SIG-M5 (cell line): ENCODE measurements at regions not wholly inside any gene's neighbourhood (a gene's known extent, or its start where the extent isn't known, plus 50 kb on each side); places are given as distances from the start of the nearest gene placed in this dataset.

Source experiments
- DNase-seq: peaks from one replicate; lab custom pipeline; 2025; lab: John Stamatoyannopoulos, UW

DNA sequence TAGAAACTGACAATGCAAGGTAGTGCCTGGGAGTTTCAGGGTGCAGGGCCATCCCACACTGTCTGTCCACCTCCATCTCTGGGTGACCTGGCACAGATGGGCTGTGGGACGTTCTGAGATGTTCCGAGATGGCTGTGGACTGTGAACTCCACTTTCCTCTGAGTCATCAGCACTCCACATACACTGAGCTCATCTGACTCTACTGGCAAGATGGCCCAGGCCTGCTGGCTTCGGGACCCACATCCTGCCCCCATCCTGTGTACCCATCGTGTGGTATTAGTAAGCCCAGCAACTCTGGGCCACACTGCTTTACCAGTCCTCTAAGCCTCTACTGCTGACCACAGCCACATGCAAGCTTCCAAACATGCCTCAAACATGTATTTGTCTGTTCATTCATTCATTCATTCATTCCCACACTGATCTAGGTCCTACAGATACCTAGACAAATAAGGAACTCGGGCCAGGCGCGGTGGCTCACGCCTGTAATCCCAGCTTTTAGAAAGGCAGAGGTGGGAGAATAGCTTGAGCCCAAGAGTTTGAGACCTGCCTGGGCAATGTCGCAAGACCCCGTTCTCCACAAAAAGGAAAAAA is 124.8 kb upstream of the CXCR4 start:
- no peak for DNase-seq

DNA sequence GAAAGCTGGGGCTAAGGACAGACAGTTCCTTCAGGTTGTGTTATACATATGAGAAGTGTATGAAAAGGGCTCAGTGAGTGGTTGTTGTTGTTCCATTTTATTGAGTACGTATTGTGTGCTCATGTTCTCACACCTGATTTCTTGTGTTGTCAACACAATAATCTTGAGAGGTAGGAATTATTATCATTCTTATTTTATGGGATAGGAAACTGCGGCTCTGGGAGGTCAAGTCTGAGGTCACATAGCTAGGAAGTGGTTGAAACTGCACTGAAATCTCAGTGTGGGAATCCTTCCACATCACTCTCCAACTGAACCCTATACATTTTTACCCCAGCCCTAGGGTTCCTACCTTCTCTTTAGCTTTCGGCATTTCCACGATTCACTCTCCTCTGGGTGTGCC is 124.2 kb upstream of the CXCR4 start:
- DNase-seq, result no peak

DNA sequence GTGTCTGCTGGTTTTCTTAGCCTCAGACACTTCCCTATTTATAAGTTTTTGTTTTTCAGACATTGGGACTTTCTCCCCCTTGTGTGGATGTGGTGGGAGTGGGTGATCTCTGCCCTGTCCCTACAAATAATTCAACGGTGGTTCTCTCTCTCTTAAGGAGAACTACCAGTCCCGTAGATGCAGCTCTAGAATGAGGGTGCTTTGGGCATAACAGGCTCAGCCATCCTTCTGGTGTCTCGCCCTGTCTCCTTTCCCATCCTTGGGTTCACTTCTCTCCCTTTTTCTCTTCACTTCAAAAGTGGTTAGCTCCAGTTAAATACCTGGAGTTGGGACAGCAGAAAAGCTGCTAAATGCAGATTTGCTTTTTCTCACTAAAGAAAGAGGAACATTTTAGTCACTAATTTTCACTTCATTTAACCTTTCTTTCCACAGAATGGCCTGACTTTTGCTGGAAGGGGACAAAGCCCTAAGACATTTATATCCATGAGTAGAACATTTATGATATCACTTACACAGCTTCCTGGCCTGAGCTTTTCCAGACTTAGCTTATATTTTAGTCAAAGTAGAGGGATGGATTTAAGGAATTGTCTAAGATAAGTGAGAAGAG is 121.2 kb upstream of the CXCR4 start:
- DNase-seq, result no peak

DNA sequence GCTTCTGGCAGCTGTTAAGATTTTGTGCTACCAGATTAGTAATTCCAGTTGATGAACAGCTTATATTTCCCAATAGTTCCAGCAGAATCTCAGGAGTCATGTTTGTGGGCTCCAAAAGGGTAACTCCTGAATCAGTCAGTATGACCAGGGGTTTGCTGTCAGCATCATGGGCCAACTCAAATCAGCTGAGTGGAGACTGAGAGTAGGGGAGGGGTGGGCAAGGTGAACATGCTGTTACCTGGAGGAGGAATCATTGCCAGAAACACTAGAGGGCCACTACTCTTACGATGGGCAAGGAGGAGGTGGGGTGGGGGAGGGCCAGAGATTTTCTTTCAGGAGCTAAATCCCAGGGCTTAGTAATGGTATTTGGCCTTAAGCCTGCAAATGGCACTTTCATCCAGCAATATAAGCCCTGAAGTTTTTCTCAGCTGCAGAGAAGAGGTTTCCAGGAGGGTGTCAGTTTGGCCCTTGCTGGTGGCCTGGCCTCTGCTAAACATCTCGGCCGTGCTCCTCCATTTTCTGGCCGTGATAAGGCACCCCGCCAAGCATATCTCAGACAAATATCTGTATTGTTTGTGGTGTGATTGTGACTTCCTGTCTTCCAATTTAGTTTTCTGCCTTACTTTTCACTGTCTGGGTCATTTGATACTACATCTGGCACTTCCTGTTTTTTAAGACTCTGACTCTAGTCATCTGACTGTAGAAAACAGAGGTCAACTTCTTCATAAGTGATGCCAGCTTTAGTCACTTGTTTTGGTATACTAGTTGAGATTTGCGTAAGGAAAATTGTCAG is 120.5 kb upstream of the CXCR4 start:
- DNase-seq, result peak; percentile 87

DNA sequence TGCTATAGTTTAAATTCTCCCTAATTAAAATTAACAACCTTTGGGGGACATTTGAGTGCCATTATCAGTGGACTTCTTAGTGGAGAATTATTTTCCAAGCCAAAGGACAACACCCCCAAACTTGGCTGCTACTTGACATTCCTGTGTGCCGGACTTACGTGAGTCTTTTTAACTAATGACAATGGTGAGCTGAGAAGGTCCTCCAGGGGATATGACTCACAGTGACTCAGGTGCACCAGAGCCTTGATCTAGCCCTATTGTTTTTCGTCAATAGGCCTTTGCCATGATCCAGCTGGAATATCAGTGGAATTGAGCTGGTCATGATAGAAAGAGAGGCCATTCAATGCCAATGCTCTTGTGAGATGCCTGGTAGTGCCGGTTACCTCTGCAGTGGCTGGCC is 118.1 kb upstream of the CXCR4 start:
- DNase-seq, result no peak

DNA sequence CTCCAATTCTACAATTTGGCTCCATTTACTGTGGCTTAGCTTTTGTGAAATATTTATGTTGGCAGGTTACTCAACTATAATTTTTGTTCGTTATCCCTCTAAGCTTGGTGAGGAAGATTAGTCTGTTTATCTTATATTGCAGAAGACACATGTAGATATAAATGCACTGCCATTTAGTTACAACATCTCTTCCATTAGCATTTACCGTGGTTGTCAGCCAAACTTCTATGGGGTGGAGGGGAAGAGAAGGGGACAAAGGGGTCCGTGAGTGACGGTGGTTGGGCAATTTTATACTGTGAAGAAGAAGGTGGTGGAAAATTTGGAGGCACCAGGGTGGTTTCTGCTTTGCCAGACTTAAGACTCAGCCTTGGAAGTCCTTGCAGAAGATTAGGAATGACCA is 117.6 kb upstream of the CXCR4 start:
- DNase-seq, result no peak

DNA sequence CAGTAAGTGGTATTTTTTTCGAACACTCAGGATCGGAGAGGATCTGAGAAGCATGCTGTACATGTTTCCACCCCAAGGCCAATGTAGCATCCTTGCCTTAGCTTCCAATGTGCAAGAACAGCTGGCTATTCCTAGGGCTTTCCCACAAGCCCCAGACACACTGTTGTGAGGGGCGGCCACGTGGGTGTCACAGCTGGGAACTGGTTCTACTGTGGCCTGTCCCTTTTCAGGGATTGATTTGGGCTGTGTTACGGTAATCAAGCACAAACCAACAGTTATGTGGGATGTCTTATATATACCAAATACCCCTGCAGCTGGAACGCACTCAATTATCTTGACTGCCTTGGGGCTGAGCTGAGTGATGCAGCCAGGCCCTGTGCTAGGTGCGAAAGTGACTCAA is 116.3 kb upstream of the CXCR4 start:
- DNase-seq, result no peak

DNA sequence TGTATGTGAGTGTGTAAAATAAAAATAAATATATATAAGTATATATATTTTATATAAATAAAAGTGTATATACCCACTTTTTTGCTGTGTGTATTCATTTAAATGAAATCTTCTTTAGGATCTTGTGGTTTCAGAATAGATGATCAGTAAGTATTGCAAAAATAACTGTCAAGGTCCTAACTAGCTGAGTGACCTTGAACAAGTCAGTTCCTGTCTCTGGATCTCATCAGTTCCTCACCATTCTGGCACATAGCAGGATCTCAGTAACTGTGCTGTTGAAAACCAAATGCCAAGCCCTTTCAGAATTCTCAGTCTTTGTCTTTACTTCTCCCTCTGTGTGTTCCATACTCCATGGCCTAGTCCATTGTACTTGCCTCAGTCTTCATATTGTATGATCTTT is 115.3 kb upstream of the CXCR4 start:
- DNase-seq, result no peak

DNA sequence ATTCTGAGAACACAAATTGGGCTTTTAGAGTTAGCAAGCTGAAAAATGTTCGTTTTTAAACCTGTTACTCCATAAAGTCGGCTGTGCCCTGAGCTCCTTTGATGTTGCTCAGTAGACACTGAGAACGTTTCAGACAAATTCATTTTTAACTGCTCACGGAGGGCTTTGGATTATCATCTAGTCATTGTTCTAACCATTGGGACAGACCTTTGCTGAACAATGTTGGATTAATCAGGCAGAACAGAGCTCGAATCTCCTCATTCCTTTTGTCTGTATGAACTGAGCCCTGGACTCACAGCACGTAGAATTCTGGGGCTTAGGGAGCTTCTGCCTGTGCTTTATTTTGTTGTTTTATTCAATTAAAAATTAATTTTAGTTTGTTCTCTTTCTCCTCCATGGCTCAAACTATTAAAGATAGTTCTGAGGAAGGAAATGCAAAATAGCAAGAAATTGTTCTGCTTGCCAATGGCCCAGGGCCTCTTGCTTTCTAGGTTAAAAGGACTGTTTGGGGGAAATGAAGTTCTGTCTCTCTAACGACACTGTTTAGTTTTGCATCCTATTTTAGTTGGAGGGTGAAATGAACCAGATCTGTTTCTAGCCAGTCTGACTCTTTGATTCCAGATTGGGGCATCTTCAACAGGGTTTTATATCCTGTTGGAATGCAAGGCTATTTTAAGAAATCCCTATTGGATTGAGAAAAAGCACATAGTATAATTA is 114.7 kb upstream of the CXCR4 start:
- DNase-seq, result no peak

DNA sequence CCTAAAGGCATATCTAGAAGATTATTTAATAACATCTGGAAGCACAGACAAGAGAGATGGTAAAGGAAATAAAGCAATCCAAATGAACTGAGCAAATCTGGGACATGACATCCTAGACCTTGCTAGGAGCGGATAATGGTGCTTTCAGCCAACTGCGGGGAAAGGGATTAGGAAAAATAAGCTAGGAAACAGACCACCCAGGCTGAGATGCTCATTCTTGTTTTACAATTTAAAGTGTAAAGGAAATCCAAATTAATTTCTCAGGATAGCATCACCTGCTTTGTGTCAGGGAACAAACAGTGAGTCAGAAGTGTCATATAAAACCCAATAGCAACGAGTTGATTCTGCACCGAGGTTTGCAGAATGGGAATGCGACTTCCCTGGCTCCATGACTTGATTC is 112.5 kb upstream of the CXCR4 start:
- DNase-seq, result no peak

DNA sequence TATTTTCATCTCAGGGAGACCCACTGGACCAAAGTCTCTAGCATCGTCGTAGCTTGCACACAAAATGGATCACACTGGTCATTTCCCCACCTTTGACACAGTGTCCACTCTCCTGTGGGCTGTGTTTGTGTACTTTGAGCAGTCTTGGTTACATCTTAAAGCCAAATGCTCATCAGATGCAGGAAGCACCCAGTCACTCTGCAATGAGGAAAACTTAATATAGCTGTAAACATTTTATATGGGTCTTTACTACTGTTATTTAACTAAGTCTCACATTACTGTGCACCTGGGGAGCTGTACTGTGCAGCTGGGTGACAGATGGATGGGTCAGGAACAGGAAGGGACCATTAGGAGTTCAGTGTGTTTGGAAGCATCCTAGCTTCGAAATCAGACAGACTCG is 109.0 kb upstream of the CXCR4 start:
- no peak for DNase-seq

DNA sequence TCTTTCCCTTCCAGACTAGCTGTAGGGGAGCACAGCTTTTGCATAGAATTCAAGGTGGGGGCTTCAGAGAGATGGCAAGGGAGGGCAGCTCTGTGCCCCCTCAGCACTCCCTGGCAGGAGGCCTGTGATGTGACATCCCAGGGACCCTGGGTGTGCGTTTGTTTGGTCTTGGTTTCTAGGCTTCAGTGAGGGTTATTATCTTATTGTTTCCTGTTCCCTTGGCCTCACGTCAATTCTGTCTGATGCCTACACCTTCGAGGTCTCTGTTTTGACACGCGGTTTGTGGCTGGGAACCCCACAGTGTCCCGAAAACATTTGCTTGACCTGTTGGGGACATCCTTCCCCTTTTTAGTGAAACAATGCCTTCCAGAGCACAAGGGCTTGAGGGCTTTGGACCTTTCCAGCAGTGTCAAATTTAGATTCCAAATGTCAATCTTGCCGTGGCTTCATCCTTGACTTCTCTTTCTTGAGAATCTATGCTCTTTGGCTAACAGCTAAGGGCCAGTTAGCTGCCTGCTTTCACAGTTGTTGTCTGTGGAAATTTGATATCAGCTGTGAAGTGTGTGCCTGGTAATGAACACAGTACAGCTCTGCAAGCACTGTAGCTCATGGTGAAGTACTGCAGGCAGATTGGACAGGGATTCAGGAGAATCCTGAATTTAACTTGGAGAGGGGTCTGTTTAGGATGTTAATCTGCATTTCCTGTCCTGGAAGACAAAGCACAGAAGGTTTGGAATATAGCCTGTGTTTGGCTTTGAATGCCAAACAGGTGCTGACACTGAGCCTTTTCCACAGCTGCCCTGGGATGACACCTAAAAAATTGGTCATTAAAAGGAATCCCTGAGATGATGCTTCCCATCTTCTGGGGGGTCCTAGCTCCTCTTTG is 108.2 kb upstream of the CXCR4 start:
- DNase-seq, result no peak

DNA sequence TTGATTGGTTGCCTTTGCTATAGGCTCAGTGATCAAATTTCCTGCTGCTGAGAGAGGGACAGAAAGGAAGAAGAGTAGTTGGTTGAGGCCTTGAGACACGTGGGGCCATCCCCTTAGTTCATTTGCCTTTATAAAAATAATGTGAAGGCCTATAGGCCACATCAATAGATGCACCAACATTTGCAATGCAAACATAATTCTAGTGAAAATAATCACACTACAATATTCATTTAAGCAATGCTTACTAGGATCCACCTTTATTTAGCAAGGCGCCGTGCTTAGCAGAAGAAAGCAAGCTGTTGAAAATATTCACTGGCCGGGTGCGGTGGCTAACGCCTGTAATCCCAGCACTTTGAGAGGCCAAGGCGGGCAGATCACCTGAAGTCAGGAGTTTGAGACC is 105.3 kb upstream of the CXCR4 start:
- no peak for DNase-seq

DNA sequence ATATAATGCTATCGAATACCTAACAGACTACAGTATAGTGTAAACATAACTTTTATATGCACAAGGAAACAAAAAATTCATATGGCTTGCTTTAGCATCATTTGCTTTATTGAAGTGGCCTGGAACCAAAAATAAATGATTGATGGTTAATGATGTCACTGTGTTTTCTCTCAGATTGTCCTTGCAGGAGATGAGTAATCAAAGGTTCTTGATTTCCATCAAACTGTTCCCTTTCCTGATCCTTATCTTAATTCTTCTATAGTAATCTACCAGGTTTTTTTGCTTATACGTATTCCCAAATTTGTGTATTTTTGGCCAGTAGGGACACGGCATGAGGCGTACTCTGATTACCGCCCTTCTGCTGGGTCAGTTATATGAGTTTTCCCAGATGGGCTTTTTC is 104.9 kb upstream of the CXCR4 start:
- no peak for DNase-seq

DNA sequence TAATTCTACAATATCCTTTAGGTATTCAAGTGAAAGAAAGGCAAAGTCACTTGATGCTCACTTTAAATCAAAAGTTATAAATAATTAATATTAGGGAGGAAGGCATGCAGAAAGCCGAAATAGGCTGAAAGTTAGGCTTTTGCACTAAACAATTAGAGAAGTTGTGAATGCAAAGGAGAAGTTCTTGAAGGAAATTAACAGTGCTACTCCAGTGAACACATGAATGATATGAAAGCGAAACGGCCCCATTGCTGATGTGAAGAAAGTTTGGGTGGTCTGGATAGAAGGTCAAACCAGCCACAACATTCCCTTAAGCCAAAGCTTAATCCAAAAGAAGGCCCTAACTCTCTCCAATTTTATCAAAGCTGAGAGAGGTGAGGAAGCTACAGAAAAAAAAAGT is 103.1 kb upstream of the CXCR4 start:
- no peak for DNase-seq

DNA sequence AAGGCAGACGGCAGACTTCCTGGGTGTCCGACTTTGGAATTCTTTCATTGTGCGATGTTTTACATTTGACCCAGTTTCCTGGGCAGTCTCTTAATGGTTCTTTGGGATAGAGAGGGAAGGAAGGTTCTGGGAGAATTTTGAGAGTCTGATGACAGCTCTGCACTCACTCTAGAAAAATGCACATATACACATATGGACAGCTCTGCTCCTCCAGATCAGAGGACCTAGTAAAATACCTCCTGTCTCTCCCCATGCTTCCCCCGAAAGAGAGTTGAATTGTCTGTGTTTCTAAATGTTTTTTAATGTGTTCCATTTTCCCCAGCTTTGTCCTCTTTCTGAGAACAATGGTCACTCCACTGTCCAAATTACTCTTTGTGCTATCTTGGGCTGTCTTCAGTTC is 102.0 kb upstream of the CXCR4 start:
- no peak for DNase-seq

DNA sequence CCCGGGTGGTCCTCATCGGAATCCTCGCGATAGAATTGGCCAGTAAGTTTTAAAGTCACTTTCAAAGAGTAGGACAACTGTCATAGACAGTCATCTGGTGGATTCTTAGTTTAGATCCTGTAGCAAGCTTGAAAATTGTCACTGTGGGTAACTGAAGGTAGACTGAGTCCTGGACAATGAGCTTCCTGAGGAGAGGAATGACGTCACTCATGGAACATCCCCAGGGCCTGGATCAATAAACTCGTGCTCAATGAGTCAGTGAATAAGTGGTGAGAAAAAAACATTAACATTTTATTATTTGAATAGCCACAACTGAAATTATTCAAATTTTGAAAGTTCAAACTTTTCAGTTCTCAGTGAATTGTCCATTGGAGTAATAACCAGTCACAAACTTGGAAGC is 101.4 kb upstream of the CXCR4 start:
- DNase-seq, result no peak

DNA sequence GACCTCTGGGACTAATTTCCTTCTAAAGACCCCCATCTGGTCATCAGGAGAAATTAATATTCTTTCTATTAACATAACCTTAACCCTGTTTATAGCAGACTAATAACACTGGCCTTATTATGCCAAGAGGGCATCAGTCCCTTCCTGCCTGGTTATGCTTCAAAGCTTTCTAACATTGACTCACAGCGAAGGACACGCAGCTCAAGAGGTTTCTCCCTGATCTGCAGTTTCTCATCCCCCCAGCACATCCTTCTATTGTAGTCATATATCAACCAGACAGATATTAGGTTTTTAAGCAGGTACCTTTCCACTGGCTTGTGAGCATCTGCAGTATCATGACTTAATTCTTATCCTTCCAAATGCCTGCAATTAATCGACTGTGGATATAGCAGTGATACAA is 100.0 kb upstream of the CXCR4 start:
- DNase-seq, result no peak

DNA sequence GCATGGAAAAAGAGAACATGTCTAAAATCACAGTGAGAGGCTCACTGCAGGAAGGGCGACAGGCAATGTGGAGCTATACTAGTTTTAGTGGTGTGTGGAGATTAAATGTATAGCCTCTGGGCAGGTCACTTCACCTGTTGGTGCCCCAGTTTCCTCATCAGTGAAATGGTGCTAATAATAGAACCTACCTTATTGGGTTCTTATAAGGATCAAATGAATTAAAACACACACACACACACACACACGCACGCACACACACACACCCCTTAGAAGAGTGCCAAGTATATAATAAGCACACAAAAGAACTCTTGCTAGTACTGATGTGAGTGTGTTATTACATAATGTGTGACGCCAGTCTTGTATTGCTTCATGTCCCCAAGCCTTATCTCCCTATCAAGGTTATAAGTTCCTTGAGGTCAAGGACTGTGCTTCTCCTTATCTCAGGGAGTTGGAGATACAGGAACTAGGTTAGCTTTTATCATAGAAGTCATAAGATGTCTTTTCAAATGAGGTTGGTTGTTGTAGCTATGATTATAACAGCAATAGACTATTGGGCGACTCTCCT is 98.0 kb upstream of the CXCR4 start:
- DNase-seq, result peak; percentile 50

DNA sequence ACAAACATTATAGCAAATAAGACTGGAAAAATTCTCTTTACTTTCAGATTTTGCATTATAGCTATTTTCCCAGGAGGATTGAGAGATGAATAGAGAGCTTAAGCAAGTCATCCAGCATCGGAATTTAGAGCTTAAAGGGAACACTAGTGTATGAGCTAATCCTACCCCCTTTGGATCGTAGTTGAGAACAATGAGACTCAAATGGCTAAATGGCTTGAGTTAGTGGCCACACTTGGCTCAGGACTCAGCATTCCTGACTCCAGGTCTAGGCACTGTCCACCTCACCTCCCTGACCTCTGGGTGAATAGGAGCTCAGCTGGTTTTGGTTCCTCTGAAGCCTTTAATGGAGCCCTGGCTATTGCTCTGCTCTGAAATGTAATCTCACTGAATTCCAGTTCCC is 97.5 kb upstream of the CXCR4 start:
- no peak for DNase-seq

DNA sequence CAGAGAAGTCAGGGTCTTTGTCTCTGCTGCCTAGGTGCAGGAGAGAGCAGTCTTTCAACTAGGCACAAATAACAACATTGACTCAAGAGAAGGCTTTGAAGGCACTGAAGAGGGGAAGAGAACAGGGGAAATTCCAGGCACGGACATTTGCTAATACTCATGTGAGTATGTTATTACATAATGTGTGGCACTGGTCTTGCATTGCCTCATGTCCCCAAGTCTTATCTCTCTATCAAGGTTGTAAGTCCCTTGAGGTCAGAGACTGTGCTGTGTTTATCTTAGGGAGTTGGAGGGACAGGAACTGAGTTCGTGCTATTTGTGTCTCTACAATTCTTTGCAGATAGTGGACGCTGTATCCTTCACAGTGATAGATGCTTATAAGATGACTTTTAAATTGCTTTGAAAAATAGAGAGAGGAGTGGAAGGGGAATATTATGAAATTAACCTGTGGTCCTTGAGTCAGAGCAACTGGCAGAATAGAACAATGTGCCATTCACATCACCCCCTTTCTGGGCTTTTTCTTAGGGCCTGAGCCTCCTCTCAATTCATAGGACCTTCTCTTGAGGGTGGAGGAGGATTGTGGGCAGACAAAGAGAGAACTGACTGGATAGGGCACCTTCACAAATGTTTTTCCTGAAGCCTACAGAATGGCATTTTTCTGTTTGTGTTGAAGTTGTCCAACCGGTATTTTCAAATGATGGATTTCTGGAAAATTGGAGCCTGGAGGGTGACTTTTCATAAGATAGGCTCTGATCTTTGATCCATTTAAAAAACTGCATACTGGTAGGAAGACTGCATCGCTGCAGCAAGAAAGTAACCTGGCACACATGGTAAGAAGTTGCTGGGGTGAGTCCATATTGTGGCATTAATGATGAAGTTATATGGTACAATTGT is 96.6 kb upstream of the CXCR4 start:
- peak; percentile 88 for DNase-seq
